ENCODE measurements at regions not wholly inside any gene's neighbourhood (a gene's known extent, or its start where the extent isn't known, plus 50 kb on each side); places are given as distances from the start of the nearest gene placed in this dataset.

- no peak overlapping the region for H3K9ac ChIP-seq (ENCODE audit: low read length)
- no peaks in the 10 kb centered on the region for H3K36me3 ChIP-seq (ENCODE audit: control insufficient read depth in 1 of 2, insufficient read depth in 2 of 2, low read length in 2 of 2)
- no peaks in the 10 kb centered on the region for H3K9me3 ChIP-seq (ENCODE audit: control insufficient read depth in 1 of 2, insufficient read depth in 1 of 2, low read depth in 1 of 2, low read length in 2 of 2)
- POLR2A ChIA-PET = no interaction called here
- no peak overlapping the region for H3K27ac ChIP-seq (ENCODE audit: low read depth, low read length)
- BruUV-seq (replicated peaks) = no TSS peak
- H3K4me3 ChIP-seq (replicated peaks in 1 of 2; ENCODE audit: low read depth in 1 of 2, low read length in 2 of 2) = no peak overlapping the region
- RAD21 ChIA-PET (ENCODE audit: low non-redundant PET in 1 of 2, low total read pairs in 2 of 2, uncharacterized antibody in 2 of 2, unreplicated experiment in 2 of 2) = no interaction called here
- no peaks in the 10 kb centered on the region for H4K20me1 ChIP-seq (ENCODE audit: insufficient read depth)
- H3K4me1 ChIP-seq (ENCODE audit: control insufficient read depth in 1 of 2, insufficient read depth in 2 of 2, low read length in 2 of 2) = no peaks in the 10 kb centered on the region
- H3K9me2 ChIP-seq (ENCODE audit: insufficient read depth) = no peaks in the 10 kb centered on the region
- peaks cover 9% of the 10 kb centered on the region; the same call in 1 of the 2 replicates for H3K27me3 ChIP-seq (ENCODE audit: insufficient read depth, low read length)
- no peak overlapping the region for H2AFZ ChIP-seq (ENCODE audit: low read depth, low read length, poor library complexity, severe bottlenecking)
- H3K79me2 ChIP-seq (ENCODE audit: insufficient read depth, low read length) = no peaks in the 10 kb centered on the region
- intact Hi-C loops (cut with micrococcal nuclease) = no loop called here
- DNase-seq (ENCODE audit: low read depth, low spot score) (no peak), ATAC-seq (no peak)
- H3K4me2 ChIP-seq (ENCODE audit: low read length) = no peak overlapping the region
- CTCF ChIA-PET = no interaction called here
- TF ChIP-seq POLR2AphosphoS5 (IDR thresholded peaks at IDR 0.05; ENCODE audit: low read depth, low read length) = no peak
- TF ChIP-seq SIN3A (IDR thresholded peaks at IDR 0.05; ENCODE audit: low read depth) = no peak
- no peak for TF ChIP-seq YY1 (IDR thresholded peaks at IDR 0.05; ENCODE audit: extremely low read depth, insufficient replicate concordance, low read depth, low read length)
- TF ChIP-seq TCF7L2 (IDR thresholded peaks at IDR 0.05; ENCODE audit: borderline replicate concordance, extremely low read depth, insufficient read depth, insufficient read length) = no peak
- no peak for TF ChIP-seq EZH2phosphoT487 (IDR thresholded peaks at IDR 0.05; ENCODE audit: borderline replicate concordance)
- no peak for TF ChIP-seq SP1 (IDR thresholded peaks at IDR 0.05; ENCODE audit: low read depth)
- no peak for TF ChIP-seq FOSL1 (IDR thresholded peaks at IDR 0.05; ENCODE audit: low read depth)
- no peak for TF ChIP-seq CEBPB (IDR thresholded peaks at IDR 0.05; ENCODE audit: low read depth)
- no peak for TF ChIP-seq POLR2A (IDR thresholded peaks at IDR 0.05; ENCODE audit: borderline replicate concordance, extremely low read depth, insufficient read depth, insufficient read length)
- TF ChIP-seq RAD21 (IDR thresholded peaks at IDR 0.05; ENCODE audit: low read depth) = no peak
- TF ChIP-seq CBX3 (IDR thresholded peaks at IDR 0.05; ENCODE audit: low read depth) = no peak
- no peak for TF ChIP-seq JUND (IDR thresholded peaks at IDR 0.05)
- TF ChIP-seq ZBTB33 (IDR thresholded peaks at IDR 0.05; ENCODE audit: extremely low read depth, insufficient replicate concordance, low read length) = no peak
These were observed 89.1 kb upstream of the ARHGAP20 start for GRCh38 chr11:110801328-110801727.
